Left renal pelvis (tissue), 4 donors: ENCODE measurements at regions not wholly inside any gene's neighbourhood (a gene's known extent, or its start where the extent isn't known, plus 50 kb on each side); places are given as distances from the start of the nearest gene placed in this dataset.
"Not testable (repeated sequence)": the region's sequence is repeated elsewhere in the genome, so short reads cannot be mapped to it uniquely, and the experiment has no call there.

Experiments used
- DNase-seq, 4 donors: peaks; one replicate each; pipeline ENCODE4 v3.0.0-alpha.2; 2013; ENCODE audit warnings: low read depth in 4 of 4, low spot score in 3 of 4

DNA sequence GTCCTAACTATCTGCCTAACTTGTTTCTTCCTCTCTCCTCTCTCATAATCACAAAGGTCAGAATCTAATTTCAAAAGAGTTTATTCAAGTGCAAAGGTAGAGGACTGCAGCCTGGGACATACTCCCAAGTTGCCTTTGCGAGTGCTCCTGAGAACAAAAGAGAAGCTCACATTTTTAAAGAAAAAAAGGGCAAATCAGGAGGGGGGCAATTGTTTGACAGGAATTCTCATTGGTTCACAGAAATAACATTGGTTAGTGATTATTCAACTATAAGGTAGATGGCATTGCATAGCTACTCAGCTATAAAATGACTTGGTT is 108.1 kb upstream of the RAI14 start:
- DNase-seq: no peak

DNA sequence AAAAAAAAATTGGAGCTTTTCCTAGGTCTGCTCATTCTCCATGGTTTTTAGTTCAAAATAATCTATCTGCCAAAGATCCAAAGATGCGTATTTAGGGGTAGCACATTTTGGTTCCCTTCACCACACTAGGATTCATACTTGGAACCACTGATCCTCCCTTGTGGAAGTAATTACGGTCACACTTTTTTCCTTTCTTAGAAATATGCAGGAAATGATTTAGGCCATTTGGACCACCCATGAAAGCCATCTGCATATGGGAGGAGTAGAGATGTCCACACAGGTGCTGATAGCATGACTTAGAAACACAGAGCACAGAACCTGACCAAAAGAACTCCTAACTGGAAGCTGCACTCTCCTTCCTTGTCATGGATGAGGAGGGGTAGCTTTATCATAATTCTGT is 105.9 kb upstream of the RAI14 start:
- DNase-seq: no peak

DNA sequence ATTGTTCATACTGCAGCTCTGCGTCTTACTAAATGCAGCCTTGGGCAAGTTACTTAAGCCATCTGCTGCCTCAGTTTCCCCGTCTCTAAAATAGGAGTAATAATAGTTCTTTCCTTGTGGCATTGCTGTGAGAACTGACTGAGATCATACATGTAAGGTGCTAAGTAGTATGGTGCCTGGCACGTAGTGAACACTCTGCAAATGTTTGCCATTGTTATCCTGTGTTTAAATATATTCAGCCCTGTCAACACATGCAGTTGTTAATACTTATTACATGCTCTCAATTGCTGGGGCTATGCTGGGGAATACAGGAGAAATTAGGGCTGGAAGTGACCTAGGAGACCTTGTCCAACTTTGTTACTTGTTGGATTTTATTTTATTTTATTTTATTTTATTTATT is 105.2 kb upstream of the RAI14 start:
- no peak for DNase-seq

DNA sequence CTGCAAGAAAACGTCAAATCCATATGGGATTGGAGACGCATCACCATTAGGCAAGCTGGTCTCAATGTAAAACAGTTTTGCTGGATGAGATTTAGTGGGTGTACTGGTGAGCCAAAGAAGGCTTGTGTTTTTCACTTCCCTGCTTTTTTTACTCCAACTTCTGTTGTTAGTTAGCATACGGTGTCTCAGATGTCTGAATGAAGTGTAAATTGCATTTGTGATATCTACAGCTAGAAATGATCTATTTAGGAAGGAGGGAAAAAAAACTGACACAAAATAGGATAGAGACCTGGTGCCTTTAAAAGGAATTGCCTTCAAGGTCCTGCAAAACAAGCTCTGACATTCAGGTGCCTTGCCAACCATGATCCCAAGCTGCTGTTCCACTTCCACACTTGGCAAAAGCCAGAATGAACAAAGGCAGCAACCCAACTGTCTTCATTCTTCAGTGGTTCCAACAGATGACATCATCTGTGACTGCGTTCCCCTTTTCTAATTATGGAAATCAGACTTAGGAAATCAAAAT is 104.2 kb upstream of the RAI14 start:
- no peak for DNase-seq

GRCh38 chr5:34552686-34553085 is 103.4 kb upstream of the RAI14 start:
- DNase-seq: no peak

- DNase-seq: no peak
Observed at GRCh38 chr5:34553581-34553980, 102.5 kb upstream of the RAI14 start.

GRCh38 chr5:34554641-34555040 is 101.5 kb upstream of the RAI14 start:
- DNase-seq: no peak

GRCh38 chr5:34555699-34556508 is 100.2 kb upstream of the RAI14 start:
- no peak for DNase-seq

GRCh38 chr5:34556509-34556782 is 99.7 kb upstream of the RAI14 start:
- DNase-seq: no peak

DNA sequence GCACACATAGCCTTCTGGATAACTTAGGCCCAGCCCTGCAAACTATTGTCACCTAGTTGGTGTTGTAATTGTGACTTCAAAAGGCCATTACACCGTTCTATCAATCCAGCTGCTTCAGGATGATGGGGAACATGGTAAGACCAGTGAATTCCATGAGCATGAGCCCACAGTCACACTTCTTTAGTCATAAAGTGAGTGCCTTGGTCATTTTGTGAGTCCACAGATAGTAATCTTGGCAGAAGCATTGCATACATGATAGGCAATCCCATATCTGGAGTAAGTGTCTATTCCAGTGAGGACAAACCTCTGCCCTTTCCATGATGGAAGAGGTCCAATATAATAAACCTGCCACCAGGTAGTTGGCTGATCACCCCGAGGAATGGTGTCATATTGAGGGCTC is 94.5 kb upstream of the RAI14 start:
- not testable (repeated sequence) for DNase-seq

DNA sequence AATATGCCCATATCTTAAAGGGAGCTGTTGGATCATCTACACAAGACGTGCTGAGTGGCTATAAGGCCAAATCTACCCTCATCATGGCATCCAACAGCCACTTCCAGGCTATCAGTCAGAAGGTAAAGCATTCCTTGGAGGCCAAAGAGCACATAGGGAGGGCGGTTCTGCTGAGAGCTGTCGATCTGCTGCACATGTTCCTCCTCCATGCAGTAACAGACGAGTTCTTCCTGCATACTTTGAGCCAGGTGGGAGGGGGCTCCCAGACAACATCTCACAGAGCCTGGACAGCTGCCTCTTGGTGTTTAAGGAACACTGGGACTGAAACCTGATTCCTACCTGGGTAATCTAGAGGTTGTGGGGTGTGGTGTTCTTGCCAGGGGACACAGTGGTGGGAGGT is 93.3 kb upstream of the RAI14 start:
- DNase-seq: no peak

GRCh38 chr5:34563269-34563668 is 92.9 kb upstream of the RAI14 start:
- DNase-seq: no peak

GRCh38 chr5:34563931-34564709 is 92.0 kb upstream of the RAI14 start:
- no peak for DNase-seq

- no peak for DNase-seq
Observed at GRCh38 chr5:34564710-34565235, 91.4 kb upstream of the RAI14 start.

- DNase-seq: no peak
Observed at GRCh38 chr5:34570143-34570542, 86.0 kb upstream of the RAI14 start.

DNA sequence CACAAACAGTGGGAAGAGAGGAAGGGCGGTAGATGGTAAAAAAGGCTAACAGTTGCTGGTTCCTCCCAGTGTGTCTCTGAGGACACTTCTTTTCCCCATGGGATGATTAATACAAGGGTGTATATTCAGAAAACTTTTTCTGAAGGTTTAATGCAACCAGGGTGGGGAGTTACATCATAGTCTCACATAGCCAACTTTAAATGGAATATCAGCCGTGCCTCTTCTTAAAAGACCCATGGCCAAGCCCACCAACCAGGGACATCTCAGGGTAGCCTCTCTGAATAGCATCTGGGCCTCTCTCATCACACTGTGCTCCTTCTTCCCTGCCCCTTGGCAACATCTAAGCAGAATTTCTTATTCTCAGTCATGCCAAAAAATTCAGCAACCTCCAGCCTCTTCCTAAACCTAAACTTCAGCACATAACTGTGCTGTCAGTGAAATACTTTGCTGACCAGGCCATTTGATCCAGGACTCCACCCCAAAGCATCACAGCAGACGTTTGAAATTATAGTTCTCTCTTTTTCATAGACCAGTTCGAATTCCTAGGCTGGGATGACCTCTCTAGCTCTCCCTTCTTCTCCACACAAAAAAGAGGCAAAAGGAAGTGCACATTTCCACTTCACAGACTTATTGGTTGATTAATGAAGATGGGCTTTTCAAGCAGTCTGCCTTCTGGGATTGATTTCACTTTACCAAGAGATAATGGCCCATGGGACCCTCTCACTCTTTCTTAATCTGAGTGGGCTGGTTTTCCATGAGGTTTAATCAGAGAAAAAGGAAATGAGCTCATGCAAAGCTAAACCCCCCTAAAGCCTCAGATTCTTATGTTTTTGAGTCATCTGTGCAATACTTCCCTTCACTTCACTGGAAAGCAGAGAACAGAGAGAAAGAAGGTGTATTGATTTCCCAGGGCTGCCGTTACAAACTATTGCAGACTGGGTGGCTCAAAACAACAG is 85.1 kb upstream of the RAI14 start:
- DNase-seq: no peak

DNA sequence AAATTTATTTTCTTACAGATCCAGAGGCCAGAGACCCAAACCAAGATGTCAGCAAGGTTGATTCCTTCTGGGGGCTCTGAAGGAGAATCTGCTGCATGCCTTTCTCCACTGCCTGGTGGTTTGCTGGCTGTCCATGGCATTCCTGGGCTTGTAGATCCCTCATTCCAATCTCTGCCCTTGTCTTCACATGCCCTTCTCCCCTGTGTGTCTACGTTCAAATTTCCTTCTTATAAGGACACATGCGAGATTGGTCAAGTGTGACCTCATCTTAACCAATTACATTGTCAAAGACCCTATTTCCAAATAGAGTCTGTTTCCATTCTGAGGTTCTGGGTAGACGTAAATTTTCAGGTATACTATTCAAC is 84.5 kb upstream of the RAI14 start:
- no peak for DNase-seq

- no peak for DNase-seq
Observed at GRCh38 chr5:34574936-34575467, 81.1 kb upstream of the RAI14 start.

DNA sequence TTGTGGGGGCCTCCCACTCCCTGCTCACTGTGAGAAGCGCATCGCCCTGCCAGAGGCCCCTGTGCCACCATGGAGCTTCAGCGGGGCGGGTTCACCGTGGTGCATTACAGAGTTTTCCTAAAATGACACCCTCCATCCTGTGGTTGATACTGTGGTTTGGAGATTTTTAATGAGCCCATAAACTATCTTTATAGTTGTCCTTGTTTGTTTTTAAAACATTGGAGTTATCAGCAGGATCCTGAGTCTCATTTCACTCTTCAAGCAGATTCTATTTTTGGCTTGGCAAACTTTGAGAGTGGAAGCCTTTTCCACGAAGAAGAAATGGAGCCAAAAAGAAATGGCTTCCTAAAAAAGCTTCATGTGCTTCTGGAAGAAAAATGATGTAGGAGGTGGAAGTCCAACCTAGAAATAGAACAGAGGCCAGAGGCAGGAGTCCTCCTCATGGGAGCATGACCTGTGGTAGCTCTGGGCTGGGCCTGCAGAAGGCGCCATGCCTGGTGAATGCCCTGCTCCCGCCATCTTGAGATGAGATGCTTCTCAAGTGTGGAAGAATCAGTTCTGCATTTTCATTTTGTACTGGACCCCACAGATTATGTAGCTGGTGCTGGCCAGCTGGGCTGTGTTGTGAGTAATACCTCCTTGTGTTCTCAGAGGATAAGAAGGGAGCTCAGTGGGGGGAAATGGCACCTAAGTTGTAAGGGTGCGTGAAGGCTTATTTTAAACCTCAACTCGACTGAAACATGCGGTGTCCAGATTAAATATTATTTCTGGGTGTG is 79.0 kb upstream of the RAI14 start:
- no peak for DNase-seq

GRCh38 chr5:34578962-34579361 is 77.2 kb upstream of the RAI14 start:
- no peak for DNase-seq
